Superior temporal gyrus (tissue), 1 donor: ENCODE measurements at regions not wholly inside any gene's neighbourhood (a gene's known extent, or its start where the extent isn't known, plus 50 kb on each side); places are given as distances from the start of the nearest gene placed in this dataset.
"Not testable (repeated sequence)": the region's sequence is repeated elsewhere in the genome, so short reads cannot be mapped to it uniquely, and the experiment has no call there.

Experiments used
- DNase-seq: peaks from one replicate; pipeline ENCODE4 v3.0.0-alpha.2; 2016; ENCODE audit errors: extremely low spot score

DNA sequence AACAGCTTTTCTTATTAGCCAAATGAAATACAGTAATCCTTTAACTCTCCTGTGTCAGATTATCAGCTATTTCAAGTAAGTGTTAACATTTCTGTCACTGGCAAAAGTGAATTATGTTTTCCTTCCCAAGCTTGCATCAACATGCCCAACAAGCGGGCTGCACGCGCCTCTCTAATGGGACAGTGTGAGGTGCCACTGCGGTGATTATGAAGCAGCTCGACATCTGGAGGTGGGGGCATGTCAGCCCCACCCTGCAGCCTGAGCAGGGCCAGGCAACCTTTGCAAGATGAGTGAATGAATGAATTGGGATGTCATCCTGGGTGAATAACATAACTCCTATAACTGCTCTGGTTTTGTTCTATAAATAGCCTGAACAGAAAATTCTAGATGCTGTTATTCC is 301.4 kb downstream of the ZNF326 start:
- DNase-seq, result no peak

DNA sequence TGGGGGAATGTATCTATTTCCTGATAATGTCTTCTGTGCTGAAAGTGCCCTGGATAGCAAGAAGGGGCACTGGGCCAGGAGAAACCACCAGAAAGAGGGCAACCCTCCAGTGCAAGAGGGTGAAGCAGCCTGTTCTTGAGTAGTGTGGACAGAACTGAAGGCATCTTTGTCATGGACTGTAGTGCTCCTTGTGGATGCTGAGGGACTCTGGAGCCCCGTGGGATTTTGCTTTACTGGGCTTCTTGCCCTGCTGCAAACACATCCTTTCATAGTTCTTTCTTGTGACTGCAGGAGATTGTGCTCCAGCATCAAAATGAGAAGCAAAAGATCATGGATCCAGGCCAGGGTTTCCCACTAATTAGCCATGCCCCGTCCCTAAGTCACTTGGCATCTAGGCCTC is 300.6 kb downstream of the ZNF326 start:
- DNase-seq, result no peak

GRCh38 chr1:90291431-90292216 is 296.7 kb downstream of the ZNF326 start:
- no peak for DNase-seq

DNA sequence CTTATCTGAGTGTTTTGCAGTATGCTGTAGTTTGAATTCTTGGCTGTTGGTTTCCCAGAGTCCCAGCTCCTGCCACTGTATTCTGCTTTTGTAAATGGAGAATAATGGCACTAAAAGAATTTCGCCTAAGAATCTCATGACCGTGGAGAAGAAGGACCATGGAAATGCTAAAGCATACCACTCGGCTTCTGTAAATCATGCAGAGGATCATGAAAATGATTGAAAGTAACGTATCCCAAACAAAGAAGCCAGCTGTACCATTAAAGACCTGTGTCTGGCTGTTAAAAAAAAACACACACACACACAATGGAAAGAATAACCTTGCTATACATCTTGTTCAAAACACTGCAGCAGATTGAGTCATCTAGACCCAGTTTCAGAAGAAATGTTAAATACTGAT is 287.9 kb downstream of the ZNF326 start:
- no peak for DNase-seq

- DNase-seq, result not testable (repeated sequence)
Measured at GRCh38 chr1:90281886-90282285, 287.0 kb downstream of the ZNF326 start.

DNA sequence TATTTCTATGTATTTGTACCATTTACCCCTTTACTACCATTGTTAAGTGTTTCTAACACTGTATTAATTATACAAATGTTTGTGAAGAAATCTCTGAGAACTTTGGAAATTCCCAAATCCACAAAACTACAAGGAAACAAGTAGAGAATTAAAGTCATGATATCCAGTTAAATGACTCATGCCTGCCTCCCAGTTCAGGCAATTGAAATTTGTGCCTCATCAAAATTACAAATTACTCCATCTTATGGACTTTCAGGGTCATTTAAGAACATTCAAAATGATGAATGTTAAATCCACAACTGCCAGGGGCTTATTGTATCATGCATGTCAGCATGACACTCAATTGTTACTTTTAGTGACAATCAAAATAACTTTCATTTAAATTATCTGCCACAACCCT is 282.4 kb downstream of the ZNF326 start:
- DNase-seq, result no peak

GRCh38 chr1:90274376-90274775 is 279.5 kb downstream of the ZNF326 start:
- no peak for DNase-seq

DNA sequence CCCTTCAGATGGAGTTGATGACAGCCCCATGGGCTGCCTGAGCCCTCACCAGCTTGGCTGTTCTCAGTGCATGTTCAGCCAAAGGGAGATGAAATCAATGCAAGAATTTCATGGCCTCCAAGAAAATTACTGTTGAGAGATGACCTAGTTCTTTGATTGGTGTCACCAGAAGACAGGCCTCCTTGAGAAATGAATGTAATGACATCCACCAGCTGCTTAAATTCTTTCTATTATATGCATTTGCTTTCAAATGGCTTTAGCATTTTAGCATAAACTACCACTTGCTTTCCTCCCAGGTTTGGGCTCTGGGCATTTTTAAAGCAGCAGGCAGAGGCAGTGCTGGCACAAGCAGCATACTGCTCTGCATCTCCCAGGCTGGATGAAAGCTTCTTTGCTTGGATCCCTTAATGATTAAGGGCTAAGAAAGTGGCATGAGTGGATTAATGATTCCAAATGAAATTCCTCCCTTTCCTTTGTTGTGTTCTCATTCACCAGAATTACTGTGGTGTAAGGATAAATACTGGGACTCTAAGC is 278.4 kb downstream of the ZNF326 start:
- DNase-seq, result no peak

GRCh38 chr1:90262791-90263190 is 267.9 kb downstream of the ZNF326 start:
- no peak for DNase-seq

DNA sequence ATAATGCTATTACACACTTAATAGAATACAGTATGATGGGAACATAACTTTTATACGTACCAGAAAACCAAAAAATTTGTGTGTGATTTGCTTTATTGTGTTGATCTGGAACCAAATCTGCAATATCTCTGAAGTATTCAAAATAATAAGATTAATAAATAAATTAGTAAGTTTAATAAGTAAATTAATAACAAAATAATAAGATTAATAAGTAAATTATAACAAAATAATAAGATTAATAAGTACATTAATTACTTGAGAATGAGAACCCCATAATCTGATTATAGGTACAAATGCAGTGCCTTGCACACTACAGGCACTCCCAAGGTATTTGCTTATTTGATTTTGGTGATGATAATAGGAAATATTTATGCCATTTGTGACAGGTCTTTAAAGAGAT is 267.4 kb downstream of the ZNF326 start:
- DNase-seq, result no peak

DNA sequence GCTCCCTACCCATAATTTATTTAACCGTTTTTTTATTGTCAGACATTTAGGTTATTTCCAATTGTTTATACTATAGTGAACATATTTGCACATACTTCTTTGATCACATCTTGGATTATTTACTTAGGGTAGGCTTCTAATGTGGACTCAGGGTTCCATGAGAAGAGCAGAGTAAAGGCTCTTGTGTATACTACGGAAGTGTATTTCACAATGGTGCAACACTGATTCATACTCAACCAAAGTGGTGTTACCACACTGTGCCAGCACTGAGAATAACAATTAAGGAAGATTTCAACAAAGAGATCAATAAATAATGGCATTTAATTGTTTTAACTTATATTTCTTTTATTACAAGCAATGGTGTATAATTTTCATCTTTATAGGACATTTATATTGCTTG is 251.2 kb downstream of the ZNF326 start:
- DNase-seq, result no peak

DNA sequence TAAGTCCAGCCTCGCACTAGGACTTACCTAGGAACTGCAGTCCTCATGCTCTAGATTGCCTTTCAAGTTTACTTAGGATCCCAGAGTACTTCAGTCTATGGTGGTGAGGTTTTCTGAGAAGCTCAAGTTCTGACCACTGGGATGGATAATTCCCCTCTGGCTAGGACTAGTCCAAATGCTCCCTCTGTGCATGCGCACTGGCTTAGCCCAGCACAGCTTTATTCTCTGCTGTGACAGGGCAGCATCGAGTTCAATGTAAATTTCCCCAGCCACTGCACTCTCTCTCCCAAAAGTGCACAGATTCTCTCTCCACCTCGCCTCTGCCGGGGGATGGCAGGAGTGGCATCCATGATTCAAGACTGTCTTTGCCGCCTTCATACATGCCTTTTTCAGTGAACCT is 241.6 kb downstream of the ZNF326 start:
- no peak for DNase-seq

DNA sequence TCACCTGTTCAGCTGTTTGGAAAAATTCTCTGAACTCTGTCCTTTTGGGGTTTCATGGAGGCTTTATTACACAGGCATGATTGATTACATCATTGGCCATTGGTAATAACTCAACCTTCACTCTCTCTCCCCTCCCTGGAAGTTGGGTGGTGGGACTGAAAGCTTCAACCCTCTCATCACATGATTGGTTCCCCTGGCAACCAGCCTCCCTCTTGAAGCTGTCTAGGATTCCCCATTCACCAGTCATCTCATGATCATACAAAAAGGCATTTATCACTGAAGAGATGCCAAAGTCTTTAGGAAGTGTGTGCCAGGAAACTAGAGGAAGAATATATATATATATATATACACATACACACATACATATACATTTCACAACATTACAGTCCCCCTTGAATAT is 228.5 kb downstream of the ZNF326 start:
- DNase-seq, result no peak

GRCh38 chr1:90220941-90221693 is 226.2 kb downstream of the ZNF326 start:
- no peak for DNase-seq

DNA sequence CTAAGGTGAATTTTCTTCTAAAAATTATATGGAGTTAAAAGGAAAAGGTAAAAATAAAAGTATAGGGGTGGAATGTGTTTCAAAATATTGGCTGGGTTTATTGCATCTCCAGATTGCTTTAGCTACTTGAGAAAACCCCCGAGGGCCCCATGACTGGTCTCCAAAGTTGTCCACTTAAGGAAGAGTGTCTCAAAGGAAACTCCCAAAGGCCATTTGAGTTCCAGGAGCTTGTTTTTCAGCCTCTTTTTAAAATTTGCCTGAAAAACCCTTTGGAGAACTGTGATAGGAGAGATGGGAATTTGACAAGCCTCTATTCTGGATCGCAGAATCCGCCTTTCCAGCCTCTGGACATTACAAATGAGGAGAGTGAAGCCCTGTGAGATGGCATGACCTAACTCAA is 225.6 kb downstream of the ZNF326 start:
- DNase-seq, result no peak

- not testable (repeated sequence) for DNase-seq
Measured at GRCh38 chr1:90219166-90219871, 224.4 kb downstream of the ZNF326 start.

GRCh38 chr1:90210633-90211491 is 216.0 kb downstream of the ZNF326 start:
- no peak for DNase-seq

GRCh38 chr1:90208949-90209348 is 214.0 kb downstream of the ZNF326 start:
- no peak for DNase-seq

DNA sequence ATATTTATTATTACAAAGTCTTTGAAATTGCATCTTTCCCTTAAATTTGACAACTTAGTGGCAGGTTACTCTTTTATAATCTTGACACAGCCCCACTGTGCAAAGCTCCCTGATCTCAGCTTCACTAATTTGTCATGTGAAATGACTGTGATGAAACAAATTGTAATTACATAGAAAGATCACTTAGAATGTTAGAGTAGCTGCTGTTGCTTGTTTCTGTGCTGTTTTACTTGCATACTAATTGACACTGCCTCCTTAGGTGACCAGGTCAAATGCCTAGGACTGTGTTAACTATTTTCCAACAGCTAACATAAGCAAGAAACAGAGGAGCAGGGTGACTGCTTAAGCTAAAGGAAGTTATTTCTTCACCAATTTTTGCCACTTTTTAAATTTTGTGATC is 211.3 kb downstream of the ZNF326 start:
- no peak for DNase-seq

- no peak for DNase-seq
Measured at GRCh38 chr1:90204780-90205179, 209.9 kb downstream of the ZNF326 start.

- no peak for DNase-seq
Measured at GRCh38 chr1:90204023-90204590, 209.2 kb downstream of the ZNF326 start.
